GM23338 (cell line): ENCODE measurements at regions not wholly inside any gene's neighbourhood (a gene's known extent, or its start where the extent isn't known, plus 50 kb on each side); places are given as distances from the start of the nearest gene placed in this dataset.

Experiments used
- ATAC-seq: fragments of 200-7000 bp; cut with Tn5 transposase; 3 replicates; pipeline ENCODE4 v1.9.1; 2020
- DNase-seq: peaks from one replicate; pipeline ENCODE4 v3.0.0-alpha.2; 2015; ENCODE audit warnings: low spot score
- H2AFZ ChIP-seq: fragments of 200-600 bp; sonication (generic); 2 replicates; pipeline ENCODE4 v1.8.0; 2016; ENCODE audit warnings: antibody characterized with exemption, mild to moderate bottlenecking, moderate library complexity
- H3F3A ChIP-seq: fragments of 200-600 bp; sonication (generic); replicated peaks from 2 replicates; pipeline ENCODE4 v1.8.0; 2017; ENCODE audit warnings: antibody characterized with exemption, mixed run types, low read depth
- H3K27ac ChIP-seq: fragments of 200-600 bp; sonication (generic); 2 replicates; pipeline ENCODE4 v1.6.1; 2016; ENCODE audit warnings: low read depth
- H3K27me3 ChIP-seq: fragments of 200-600 bp; sonication (generic); 2 replicates; pipeline ENCODE4 v1.8.0; 2016; ENCODE audit warnings: mild to moderate bottlenecking, mixed run types, moderate library complexity; ENCODE audit not compliant: insufficient read depth
- H3K36me3 ChIP-seq: fragments of 200-600 bp; sonication (generic); 2 replicates; pipeline ENCODE4 v1.8.0; 2016; ENCODE audit warnings: mild to moderate bottlenecking; ENCODE audit not compliant: insufficient read depth
- H3K4me1 ChIP-seq: fragments of 200-600 bp; sonication (generic); 2 replicates; pipeline ENCODE4 v1.8.0; 2016; ENCODE audit warnings: mild to moderate bottlenecking, moderate library complexity; ENCODE audit not compliant: insufficient read depth
- H3K4me2 ChIP-seq: fragments of 200-600 bp; sonication (generic); 2 replicates; pipeline ENCODE4 v1.7.1; 2017; ENCODE audit warnings: mixed run types
- H3K4me3 ChIP-seq: fragments of 200-600 bp; sonication (generic); 2 replicates; pipeline ENCODE4 v1.6.1; 2016; ENCODE audit warnings: mixed run types
- H3K79me2 ChIP-seq: fragments of 200-600 bp; sonication (generic); replicated peaks from 2 replicates; pipeline ENCODE4 v1.8.0; 2017; ENCODE audit warnings: mild to moderate bottlenecking; ENCODE audit not compliant: insufficient read depth
- H3K9me2 ChIP-seq: fragments of 200-600 bp; sonication (generic); 2 replicates; pipeline ENCODE4 v1.8.0; 2017; ENCODE audit not compliant: insufficient read depth
- H4K20me1 ChIP-seq: fragments of 200-600 bp; sonication (generic); replicated peaks from 2 replicates; pipeline ENCODE4 v1.8.0; 2017; ENCODE audit warnings: mild to moderate bottlenecking; ENCODE audit not compliant: insufficient read depth
- H3K27ac Mint-ChIP-seq: 2 replicates; pipeline ENCODE4 v1.8.0; 2020; ENCODE audit warnings: inconsistent platforms, mild to moderate bottlenecking, moderate library complexity, mixed read lengths
- H3K27me3 Mint-ChIP-seq: 3 replicates; pipeline ENCODE4 v1.8.0; 2022; ENCODE audit warnings: low read depth, mild to moderate bottlenecking, moderate library complexity, mixed read lengths, inconsistent platforms; ENCODE audit not compliant: insufficient read depth, poor library complexity
- H3K36me3 Mint-ChIP-seq: 3 replicates; pipeline ENCODE4 v1.8.0; 2021; ENCODE audit warnings: low read depth, mild to moderate bottlenecking, inconsistent platforms, moderate library complexity, mixed read lengths
- H3K4me1 Mint-ChIP-seq: 3 replicates; pipeline ENCODE4 v1.8.0; 2020; ENCODE audit warnings: mild to moderate bottlenecking, inconsistent platforms, mixed read lengths
- H3K4me3 Mint-ChIP-seq: 3 replicates; pipeline ENCODE4 v1.8.0; 2021; ENCODE audit warnings: moderate library complexity, mild to moderate bottlenecking, inconsistent platforms, mixed read lengths
- H3K9me3 Mint-ChIP-seq: 3 replicates; pipeline ENCODE4 v1.8.0; 2020; ENCODE audit warnings: moderate library complexity, mild to moderate bottlenecking, inconsistent platforms, mixed read lengths
- CREB1 ChIP-seq: fragments of 250-450 bp; sonication (Bioruptor Pico); IDR thresholded peaks from 2 replicates; pipeline ENCODE4 v1.5.0; 2020; ENCODE audit warnings: low read depth, mild to moderate bottlenecking, moderate library complexity
- EZH2 ChIP-seq: fragments of 200-600 bp; sonication (generic); IDR thresholded peaks from one replicate; pipeline ENCODE4 v1.8.0; 2017; ENCODE audit warnings: antibody characterized with exemption, mild to moderate bottlenecking, low read depth; ENCODE audit not compliant: unreplicated experiment
- EZH2phosphoT487 ChIP-seq: fragments of 200-600 bp; sonication (generic); IDR thresholded peaks from one replicate; pipeline ENCODE4 v1.8.1; 2018; ENCODE audit warnings: antibody characterized with exemption; ENCODE audit not compliant: unreplicated experiment
- JUNB ChIP-seq: IDR thresholded peaks from one replicate; pipeline ENCODE4 v1.6.1; 2016; ENCODE audit warnings: antibody characterized with exemption; ENCODE audit not compliant: unreplicated experiment
- NANOG ChIP-seq: IDR thresholded peaks from 2 replicates; pipeline ENCODE4 v1.6.1; 2016; ENCODE audit warnings: antibody characterized with exemption, borderline replicate concordance
- POLR2AphosphoS5 ChIP-seq: IDR thresholded peaks from 2 replicates; pipeline ENCODE4 v1.6.1; 2016; ENCODE audit warnings: antibody characterized with exemption, low read depth
- STAT1 ChIP-seq: IDR thresholded peaks from one replicate; pipeline ENCODE4 v1.6.1; 2016; ENCODE audit warnings: antibody characterized with exemption; ENCODE audit not compliant: unreplicated experiment
- ZNF331 ChIP-seq: fragments of 250-450 bp; sonication (Bioruptor Pico); IDR thresholded peaks from 2 replicates; pipeline ENCODE4 v1.5.0; 2020; ENCODE audit warnings: low read depth, mild to moderate bottlenecking, moderate library complexity
- TF ChIP-seq, protein P1 (sequence below): fragments of 250-450 bp; sonication (Bioruptor Pico); IDR thresholded peaks from 2 replicates; pipeline ENCODE4 v1.5.0; 2020; ENCODE audit warnings: mild to moderate bottlenecking, moderate library complexity
- TF ChIP-seq, protein P2 (sequence below), 2 experiments: fragments of 200-600 bp in 1 of 2; sonication (generic) in 1 of 2; conservative IDR thresholded peaks; 2 replicates each; pipeline versions ENCODE4 v1.5.1 to v1.6.1; 2016 to 2017; ENCODE audit warnings: antibody characterized with exemption in 2 of 2, low read depth in 2 of 2, mild to moderate bottlenecking in 2 of 2, moderate library complexity in 1 of 2
- TF ChIP-seq, protein P3 (sequence below): IDR thresholded peaks from 2 replicates; pipeline ENCODE4 v1.6.1; 2016; ENCODE audit warnings: antibody characterized with exemption

DNA sequence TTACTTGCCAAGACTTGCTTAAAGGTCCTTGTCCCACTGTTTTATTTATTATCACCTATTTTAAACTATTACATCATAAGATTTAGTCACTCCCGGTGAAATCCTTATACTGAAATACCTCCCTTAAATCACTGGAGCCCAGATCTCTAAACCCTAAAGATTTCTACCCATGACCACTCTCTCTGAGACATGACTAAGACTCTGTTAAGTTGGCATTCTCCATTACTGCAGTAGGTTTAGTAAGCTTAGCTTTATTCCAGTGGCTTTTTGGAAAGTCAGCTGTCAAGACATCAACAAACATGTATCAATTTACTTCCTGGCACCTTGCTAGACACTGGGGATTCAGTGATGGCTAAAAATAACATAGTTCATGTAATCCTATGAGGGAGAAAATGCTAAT is 874.2 kb downstream of the KCNMA1 start:
- no peaks in the 10 kb centered on the region; the same call in 2 of the 3 replicates for H3K4me1 Mint-ChIP-seq
- Histone ChIP-seq H3K4me3 (no peak overlapping the region), H3K79me2 (no peaks in the 10 kb centered on the region), H4K20me1 (no peaks in the 10 kb centered on the region), H3K27me3 (no peaks in the 10 kb centered on the region), H3K4me1 (no peaks in the 10 kb centered on the region), H3F3A (no peaks in the 10 kb centered on the region), H3K36me3 (no peaks in the 10 kb centered on the region), H3K27ac (no peak overlapping the region), H3K4me2 (no peak overlapping the region), H2AFZ (no peak overlapping the region), H3K9me2 (no peaks in the 10 kb centered on the region)
- no peak for TF ChIP-seq ZNF331 (CRISPR knock-in tag)
- TF ChIP-seq STAT1: no peak
- TF ChIP-seq CREB1 (CRISPR knock-in tag): no peak
- TF ChIP-seq, protein P1, sequence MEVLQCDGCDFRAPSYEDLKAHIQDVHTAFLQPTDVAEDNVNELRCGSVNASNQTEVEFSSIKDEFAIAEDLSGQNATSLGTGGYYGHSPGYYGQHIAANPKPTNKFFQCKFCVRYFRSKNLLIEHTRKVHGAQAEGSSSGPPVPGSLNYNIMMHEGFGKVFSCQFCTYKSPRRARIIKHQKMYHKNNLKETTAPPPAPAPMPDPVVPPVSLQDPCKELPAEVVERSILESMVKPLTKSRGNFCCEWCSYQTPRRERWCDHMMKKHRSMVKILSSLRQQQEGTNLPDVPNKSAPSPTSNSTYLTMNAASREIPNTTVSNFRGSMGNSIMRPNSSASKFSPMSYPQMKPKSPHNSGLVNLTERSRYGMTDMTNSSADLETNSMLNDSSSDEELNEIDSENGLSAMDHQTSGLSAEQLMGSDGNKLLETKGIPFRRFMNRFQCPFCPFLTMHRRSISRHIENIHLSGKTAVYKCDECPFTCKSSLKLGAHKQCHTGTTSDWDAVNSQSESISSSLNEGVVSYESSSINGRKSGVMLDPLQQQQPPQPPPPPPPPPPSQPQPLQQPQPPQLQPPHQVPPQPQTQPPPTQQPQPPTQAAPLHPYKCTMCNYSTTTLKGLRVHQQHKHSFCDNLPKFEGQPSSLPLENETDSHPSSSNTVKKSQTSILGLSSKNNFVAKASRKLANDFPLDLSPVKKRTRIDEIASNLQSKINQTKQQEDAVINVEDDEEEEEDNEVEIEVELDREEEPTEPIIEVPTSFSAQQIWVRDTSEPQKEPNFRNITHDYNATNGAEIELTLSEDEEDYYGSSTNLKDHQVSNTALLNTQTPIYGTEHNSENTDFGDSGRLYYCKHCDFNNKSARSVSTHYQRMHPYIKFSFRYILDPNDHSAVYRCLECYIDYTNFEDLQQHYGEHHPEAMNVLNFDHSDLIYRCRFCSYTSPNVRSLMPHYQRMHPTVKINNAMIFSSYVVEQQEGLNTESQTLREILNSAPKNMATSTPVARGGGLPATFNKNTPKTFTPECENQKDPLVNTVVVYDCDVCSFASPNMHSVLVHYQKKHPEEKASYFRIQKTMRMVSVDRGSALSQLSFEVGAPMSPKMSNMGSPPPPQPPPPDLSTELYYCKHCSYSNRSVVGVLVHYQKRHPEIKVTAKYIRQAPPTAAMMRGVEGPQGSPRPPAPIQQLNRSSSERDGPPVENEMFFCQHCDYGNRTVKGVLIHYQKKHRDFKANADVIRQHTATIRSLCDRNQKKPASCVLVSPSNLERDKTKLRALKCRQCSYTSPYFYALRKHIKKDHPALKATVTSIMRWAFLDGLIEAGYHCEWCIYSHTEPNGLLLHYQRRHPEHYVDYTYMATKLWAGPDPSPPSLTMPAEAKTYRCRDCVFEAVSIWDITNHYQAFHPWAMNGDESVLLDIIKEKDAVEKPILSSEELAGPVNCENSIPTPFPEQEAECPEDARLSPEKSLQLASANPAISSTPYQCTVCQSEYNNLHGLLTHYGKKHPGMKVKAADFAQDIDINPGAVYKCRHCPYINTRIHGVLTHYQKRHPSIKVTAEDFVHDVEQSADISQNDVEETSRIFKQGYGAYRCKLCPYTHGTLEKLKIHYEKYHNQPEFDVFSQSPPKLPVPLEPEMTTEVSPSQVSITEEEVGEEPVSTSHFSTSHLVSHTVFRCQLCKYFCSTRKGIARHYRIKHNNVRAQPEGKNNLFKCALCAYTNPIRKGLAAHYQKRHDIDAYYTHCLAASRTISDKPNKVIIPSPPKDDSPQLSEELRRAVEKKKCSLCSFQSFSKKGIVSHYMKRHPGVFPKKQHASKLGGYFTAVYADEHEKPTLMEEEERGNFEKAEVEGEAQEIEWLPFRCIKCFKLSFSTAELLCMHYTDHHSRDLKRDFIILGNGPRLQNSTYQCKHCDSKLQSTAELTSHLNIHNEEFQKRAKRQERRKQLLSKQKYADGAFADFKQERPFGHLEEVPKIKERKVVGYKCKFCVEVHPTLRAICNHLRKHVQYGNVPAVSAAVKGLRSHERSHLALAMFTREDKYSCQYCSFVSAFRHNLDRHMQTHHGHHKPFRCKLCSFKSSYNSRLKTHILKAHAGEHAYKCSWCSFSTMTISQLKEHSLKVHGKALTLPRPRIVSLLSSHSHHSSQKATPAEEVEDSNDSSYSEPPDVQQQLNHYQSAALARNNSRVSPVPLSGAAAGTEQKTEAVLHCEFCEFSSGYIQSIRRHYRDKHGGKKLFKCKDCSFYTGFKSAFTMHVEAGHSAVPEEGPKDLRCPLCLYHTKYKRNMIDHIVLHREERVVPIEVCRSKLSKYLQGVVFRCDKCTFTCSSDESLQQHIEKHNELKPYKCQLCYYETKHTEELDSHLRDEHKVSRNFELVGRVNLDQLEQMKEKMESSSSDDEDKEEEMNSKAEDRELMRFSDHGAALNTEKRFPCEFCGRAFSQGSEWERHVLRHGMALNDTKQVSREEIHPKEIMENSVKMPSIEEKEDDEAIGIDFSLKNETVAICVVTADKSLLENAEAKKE (CRISPR knock-in tag): no peak
- TF ChIP-seq, protein P2, sequence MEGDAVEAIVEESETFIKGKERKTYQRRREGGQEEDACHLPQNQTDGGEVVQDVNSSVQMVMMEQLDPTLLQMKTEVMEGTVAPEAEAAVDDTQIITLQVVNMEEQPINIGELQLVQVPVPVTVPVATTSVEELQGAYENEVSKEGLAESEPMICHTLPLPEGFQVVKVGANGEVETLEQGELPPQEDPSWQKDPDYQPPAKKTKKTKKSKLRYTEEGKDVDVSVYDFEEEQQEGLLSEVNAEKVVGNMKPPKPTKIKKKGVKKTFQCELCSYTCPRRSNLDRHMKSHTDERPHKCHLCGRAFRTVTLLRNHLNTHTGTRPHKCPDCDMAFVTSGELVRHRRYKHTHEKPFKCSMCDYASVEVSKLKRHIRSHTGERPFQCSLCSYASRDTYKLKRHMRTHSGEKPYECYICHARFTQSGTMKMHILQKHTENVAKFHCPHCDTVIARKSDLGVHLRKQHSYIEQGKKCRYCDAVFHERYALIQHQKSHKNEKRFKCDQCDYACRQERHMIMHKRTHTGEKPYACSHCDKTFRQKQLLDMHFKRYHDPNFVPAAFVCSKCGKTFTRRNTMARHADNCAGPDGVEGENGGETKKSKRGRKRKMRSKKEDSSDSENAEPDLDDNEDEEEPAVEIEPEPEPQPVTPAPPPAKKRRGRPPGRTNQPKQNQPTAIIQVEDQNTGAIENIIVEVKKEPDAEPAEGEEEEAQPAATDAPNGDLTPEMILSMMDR (conservative IDR thresholded peaks at IDR 0.05; ENCODE audit: low read depth in 2 of 2): no peak
- TF ChIP-seq POLR2AphosphoS5: no peak
- TF ChIP-seq NANOG: no peak
- TF ChIP-seq JUNB: no peak
- TF ChIP-seq, protein P3, sequence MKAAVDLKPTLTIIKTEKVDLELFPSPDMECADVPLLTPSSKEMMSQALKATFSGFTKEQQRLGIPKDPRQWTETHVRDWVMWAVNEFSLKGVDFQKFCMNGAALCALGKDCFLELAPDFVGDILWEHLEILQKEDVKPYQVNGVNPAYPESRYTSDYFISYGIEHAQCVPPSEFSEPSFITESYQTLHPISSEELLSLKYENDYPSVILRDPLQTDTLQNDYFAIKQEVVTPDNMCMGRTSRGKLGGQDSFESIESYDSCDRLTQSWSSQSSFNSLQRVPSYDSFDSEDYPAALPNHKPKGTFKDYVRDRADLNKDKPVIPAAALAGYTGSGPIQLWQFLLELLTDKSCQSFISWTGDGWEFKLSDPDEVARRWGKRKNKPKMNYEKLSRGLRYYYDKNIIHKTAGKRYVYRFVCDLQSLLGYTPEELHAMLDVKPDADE: no peak
- TF ChIP-seq EZH2phosphoT487: no peak
- TF ChIP-seq EZH2: no peak
- H3K27me3 Mint-ChIP-seq: peaks cover 2% of the 10 kb centered on the region
- H3K9me3 Mint-ChIP-seq: no peaks in the 10 kb centered on the region
- no peak for DNase-seq
- no peak for ATAC-seq
- H3K36me3 Mint-ChIP-seq: no peaks in the 10 kb centered on the region
- H3K4me3 Mint-ChIP-seq: no peak overlapping the region
- H3K27ac Mint-ChIP-seq: no peak overlapping the region
